Hippocampal formation (tissue), 2 donors: ENCODE measurements at regions not wholly inside any gene's neighbourhood (a gene's known extent, or its start where the extent isn't known, plus 50 kb on each side); places are given as distances from the start of the nearest gene placed in this dataset.
"Not testable (repeated sequence)": the region's sequence is repeated elsewhere in the genome, so short reads cannot be mapped to it uniquely, and the experiment has no call there.

Source experiments
- DNase-seq, 2 donors: peaks; one replicate each; lab custom pipeline; 2025; lab: John Stamatoyannopoulos, UW

GRCh38 chr2:16368951-16369350, 296.7 kb downstream of the CYRIA start:
- DNase-seq, result no peak

DNA sequence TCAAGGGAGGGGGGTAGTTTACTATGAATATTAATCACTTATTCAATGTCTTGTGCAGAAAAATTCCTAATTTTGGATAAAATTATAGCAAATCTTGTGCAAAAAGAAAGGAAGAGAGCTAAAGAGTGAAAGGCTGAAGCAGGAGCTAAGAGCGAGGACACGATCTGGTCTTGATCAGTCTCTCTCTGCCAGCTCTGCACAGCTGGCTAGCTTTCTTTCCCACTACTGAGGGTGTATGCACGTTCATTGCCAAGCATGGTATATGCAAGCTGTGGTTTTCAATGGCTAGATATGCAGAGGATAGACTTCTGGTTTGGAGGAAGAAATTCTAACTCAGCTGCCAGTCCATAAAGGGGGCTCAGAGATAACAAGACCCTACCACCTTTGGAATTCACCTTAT, 297.3 kb downstream of the CYRIA start:
- no peak for DNase-seq

DNA sequence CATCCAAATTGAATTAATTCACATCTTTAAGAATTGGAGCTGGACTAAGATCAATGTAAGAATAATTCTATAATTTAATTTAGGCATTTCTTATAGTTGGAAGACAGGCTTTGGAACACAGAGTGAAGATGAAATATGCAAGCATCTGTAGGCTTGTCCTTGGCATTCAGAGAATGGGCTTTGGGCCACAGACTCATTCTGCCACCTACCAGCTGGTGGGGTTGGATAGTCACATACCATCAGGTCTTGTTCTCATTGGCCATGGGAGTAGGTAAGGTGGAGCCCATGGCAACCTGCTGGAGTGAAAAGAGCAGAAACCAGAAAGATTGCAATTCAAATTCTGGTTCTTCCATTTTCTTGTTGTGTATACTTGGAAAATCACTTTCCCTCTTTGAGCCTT, 300.3 kb downstream of the CYRIA start:
- DNase-seq, result peak in 1 of 2 donors; percentile 8

DNA sequence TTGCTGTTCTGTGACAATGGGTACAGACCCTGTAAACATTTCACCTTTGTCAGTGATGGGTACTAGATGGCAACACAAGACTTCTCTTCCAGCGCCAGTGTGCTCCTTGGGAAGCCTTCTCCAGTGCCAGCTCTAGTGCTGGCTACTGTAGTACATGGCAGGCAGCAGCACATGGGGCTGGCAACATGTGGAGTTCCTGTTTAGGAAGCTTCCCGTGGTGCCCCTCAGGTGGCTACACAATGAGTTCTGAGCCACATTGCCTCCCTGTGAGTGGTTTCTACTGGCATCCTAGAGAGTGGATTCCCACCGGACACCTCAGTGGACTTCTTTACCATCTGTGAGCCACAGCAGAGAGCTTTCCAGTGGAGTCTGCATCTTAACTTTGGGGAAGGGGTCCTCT, 302.1 kb downstream of the CYRIA start:
- DNase-seq, result no peak

GRCh38 chr2:16362611-16363010, 303.0 kb downstream of the CYRIA start:
- DNase-seq, result no peak

- no peak for DNase-seq
Measured at GRCh38 chr2:16361261-16361995, 304.2 kb downstream of the CYRIA start.

- DNase-seq, result no peak
Measured at GRCh38 chr2:16359961-16360360, 305.7 kb downstream of the CYRIA start.

- DNase-seq, result no peak
Measured at GRCh38 chr2:16357188-16357587, 308.4 kb downstream of the CYRIA start.

- DNase-seq, result no peak
Measured at GRCh38 chr2:16351541-16351940, 314.1 kb downstream of the CYRIA start.

GRCh38 chr2:16351137-16351536, 314.5 kb downstream of the CYRIA start:
- no peak for DNase-seq

DNA sequence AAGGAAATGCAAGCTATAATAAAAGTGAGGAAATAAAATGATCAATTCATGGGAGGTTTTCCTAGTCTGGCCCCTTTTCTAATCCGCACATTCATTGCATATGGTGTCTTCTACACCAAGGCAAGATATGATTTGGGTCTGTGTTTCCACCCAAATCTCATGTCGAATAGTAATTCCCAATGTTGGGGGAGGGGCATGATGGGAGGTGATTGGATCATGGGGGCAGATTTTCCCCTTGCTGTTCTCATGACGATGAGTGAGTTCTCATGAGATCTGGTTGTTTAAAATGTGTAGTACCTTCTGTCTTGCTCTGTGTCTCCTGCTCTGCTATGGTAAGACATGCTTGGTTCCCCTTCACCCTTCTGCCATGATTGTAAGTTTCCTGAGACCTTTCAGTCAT, 315.4 kb downstream of the CYRIA start:
- DNase-seq, result no peak

DNA sequence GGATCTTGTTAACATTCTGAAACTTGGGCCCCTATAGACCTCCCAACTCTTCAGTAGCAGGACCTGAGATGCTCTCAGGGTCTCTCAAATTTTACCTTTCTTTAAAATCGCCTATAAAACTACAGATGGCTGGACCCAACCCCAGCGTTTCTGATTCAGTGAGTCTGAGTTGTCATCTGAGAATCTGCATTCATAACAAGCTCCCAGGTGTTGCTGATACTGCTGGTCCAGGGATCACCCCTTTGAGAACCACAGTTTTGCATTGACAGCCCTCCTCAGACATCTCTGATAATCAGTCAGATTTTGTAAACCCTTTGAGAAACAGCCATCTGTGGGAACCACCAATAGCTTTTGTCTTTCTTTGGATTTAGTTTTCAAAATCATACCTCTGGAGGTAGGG, 315.8 kb downstream of the CYRIA start:
- no peak for DNase-seq

GRCh38 chr2:16348821-16349515, 316.7 kb downstream of the CYRIA start:
- DNase-seq, result no peak

- no peak for DNase-seq
Measured at GRCh38 chr2:16346671-16347070, 319.0 kb downstream of the CYRIA start.

GRCh38 chr2:16345231-16345630, 320.4 kb downstream of the CYRIA start:
- not testable (repeated sequence) for DNase-seq

DNA sequence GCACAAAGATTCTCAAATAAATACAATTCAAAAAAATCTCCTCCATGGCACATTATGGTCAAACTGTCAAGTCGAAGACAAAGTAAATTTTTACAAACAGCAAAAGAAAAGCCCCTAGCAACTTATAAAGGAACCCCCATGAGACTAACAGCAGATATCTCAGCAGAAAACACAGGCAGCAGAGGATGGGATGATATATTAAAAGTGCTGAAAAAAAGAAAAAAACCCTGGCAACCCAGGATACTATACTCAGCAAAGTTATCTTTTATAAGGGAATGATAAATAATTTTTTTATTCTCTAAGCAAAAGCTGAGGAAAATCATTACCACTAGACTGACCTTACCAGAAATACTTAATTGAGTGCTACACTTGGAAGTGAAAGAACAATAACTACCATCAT, 326.4 kb downstream of the CYRIA start:
- no peak for DNase-seq

DNA sequence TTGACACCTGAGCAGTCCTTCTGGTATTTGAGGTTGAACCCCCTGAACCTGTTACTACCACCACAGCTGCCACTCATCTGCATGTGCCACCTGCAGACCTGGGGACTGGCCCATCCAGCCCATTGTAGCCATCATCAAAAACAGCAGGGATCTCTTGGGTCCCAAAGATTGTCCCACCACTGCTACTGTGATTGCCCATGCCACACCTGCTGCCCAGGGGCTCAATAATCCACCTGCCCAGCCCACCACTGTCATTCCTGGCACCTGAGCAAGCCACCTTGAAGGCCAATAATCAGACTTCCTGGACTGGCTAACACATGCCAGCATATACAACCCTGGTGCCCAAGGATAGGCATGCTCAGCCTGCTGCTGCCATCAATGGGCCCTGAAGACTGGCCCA, 327.6 kb downstream of the CYRIA start:
- no peak for DNase-seq

GRCh38 chr2:16336916-16337315, 328.7 kb downstream of the CYRIA start:
- no peak for DNase-seq

- DNase-seq, result no peak
Measured at GRCh38 chr2:16336491-16336890, 329.1 kb downstream of the CYRIA start.

DNA sequence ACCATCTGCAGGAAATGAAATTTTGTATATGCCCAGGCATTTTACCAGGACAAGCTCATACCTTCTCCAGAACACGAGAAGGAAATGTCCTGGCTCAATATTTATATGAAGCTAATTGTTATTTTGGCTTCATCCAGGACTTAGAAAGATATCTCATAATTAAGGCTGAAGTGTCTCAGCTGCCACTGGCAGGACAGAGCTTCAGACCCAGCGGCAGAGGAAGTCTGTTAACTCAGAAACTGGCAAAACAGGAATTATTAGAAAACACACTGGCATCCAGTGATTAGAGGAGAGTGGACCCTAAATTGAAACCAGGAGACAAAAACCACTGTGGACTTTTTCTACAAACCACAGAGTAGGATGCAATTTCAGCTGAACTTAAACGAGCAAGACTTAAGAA, 329.7 kb downstream of the CYRIA start:
- no peak for DNase-seq

DNA sequence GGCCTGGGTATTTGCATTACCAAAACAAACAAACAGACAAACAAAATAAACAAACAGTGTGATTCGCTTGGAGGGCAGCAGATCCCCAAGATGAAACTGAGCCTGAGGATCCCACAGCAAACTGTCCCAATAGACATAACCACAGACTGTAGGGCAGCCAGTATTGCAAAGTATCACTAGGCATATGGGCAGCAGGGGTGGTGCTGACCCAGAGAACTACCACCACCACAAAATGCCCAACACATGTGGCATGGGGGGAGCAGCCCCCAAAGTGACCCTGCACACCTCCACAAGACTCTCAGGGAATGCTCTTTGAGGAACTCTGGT, 330.1 kb downstream of the CYRIA start:
- DNase-seq, result no peak

DNA sequence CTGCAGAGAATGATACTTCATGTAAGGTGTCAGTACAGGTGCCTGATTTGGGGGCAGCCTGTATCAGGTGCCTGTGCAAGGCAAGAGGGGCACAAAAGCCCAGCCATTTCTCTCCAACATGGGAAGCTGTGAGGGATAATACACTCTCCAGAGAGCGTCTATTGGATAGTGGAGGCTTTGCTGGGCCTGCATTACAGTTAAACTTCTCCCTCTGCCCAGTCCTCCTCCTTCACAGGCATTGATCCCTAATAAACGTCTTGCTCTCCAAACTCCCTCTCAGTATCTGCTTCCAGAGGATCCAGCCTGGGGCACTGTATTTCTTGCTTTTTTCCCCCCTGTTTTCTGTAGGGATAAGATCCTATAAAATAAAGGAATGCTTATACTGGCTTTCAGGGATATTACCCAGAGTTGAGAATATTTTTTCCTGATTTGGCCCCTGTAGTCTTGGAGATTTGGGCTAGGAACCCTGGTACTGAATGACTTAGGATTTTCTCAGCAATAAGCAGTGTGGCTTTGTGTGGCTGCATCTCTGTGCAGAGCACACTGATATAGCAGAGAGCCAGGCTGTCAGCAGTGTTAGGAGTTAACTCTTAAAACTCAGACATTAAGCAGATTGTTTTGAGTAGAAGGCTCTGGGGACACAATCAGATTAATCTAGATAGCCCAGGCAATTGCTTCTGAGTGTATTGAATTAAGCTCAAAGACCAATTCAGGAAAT, 330.6 kb downstream of the CYRIA start:
- DNase-seq, result no peak

GRCh38 chr2:16334366-16334765, 331.3 kb downstream of the CYRIA start:
- no peak for DNase-seq
